ENCODE measurements at regions not wholly inside any gene's neighbourhood (a gene's known extent, or its start where the extent isn't known, plus 50 kb on each side); places are given as distances from the start of the nearest gene placed in this dataset.

GRCh38 chr6:112752791-112753190 is 405.7 kb downstream of the RFPL4B start:
- TF ChIP-seq, protein P1, sequence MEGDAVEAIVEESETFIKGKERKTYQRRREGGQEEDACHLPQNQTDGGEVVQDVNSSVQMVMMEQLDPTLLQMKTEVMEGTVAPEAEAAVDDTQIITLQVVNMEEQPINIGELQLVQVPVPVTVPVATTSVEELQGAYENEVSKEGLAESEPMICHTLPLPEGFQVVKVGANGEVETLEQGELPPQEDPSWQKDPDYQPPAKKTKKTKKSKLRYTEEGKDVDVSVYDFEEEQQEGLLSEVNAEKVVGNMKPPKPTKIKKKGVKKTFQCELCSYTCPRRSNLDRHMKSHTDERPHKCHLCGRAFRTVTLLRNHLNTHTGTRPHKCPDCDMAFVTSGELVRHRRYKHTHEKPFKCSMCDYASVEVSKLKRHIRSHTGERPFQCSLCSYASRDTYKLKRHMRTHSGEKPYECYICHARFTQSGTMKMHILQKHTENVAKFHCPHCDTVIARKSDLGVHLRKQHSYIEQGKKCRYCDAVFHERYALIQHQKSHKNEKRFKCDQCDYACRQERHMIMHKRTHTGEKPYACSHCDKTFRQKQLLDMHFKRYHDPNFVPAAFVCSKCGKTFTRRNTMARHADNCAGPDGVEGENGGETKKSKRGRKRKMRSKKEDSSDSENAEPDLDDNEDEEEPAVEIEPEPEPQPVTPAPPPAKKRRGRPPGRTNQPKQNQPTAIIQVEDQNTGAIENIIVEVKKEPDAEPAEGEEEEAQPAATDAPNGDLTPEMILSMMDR (IDR thresholded peaks at IDR 0.05; ENCODE audit: low read depth, low read length) = no peak
- TF ChIP-seq MAX (IDR thresholded peaks at IDR 0.05; ENCODE audit: low read depth, low read length) (no peak), POLR2A (IDR thresholded peaks at IDR 0.05; ENCODE audit: extremely low read depth, insufficient read length) (no peak), MYC (IDR thresholded peaks at IDR 0.05; ENCODE audit: low read depth, low read length) (no peak)

All from NB4 (cell line).